HEK293 (cell line): ENCODE measurements at regions not wholly inside any gene's neighbourhood (a gene's known extent, or its start where the extent isn't known, plus 50 kb on each side); places are given as distances from the start of the nearest gene placed in this dataset.

Experiments
- CTCF ChIA-PET: fragments of 350-600 bp; formaldehyde crosslinking; extraction: SDS; loops from one replicate; lab custom pipeline; 2021; ENCODE audit warnings: antibody characterized with exemption; lab: Yijun Ruan, JAX
- POLR2A ChIA-PET: fragments of 300-600 bp; formaldehyde crosslinking; extraction: SDS; loops from one replicate; lab custom pipeline; 2020; ENCODE audit warnings: antibody characterized with exemption, inconsistent platforms; lab: Yijun Ruan, JAX
- H3K27ac ChIP-seq: fragments of 200-500 bp; sonication (Bioruptor generic); 2 replicates; pipeline ENCODE4 v1.5.1; 2014; ENCODE audit warnings: low read depth, low read length, control low read depth, inconsistent platforms; ENCODE audit errors: extremely low read depth
- H3K36me3 ChIP-seq, 2 experiments: fragments of 200-500 bp in 1 of 2; sonication (Bioruptor generic) in 1 of 2; 1 replicate in 1 of 2; 2 replicates in 1 of 2; pipeline ENCODE4 v1.5.1; 2014 to 2017; ENCODE audit warnings: inconsistent platforms in 2 of 2, low read length in 2 of 2; ENCODE audit not compliant: control insufficient read depth in 2 of 2, insufficient read depth in 1 of 2
- H3K4me1 ChIP-seq: fragments of 200-500 bp; sonication (Bioruptor generic); 2 replicates; pipeline ENCODE4 v1.5.1; 2014; ENCODE audit warnings: mild to moderate bottlenecking, low read length, inconsistent platforms; ENCODE audit not compliant: control insufficient read depth, insufficient read depth
- H3K4me3 ChIP-seq: 2 replicates; pipeline ENCODE4 v1.5.1; 2011; ENCODE audit warnings: low read depth, mild to moderate bottlenecking, control low read depth, low read length, moderate library complexity
- H3K9me3 ChIP-seq: fragments of 200-500 bp; sonication (Bioruptor generic); 2 replicates; pipeline ENCODE4 v1.5.1; 2014; ENCODE audit warnings: low read depth, low read length, inconsistent platforms; ENCODE audit not compliant: control insufficient read depth, insufficient read depth
- EGR2 ChIP-seq: fragments of 450-650 bp; formaldehyde crosslinking; IDR thresholded peaks from 2 replicates; pipeline ENCODE4 v1.5.1; 2016; ENCODE audit warnings: low read depth, missing biosample characterization, missing genetic modification characterization
- HOXC10 ChIP-seq: sonication (generic); formaldehyde crosslinking; IDR thresholded peaks from 2 replicates; pipeline ENCODE4 v1.8.1; 2023; ENCODE audit warnings: mild to moderate bottlenecking, missing genetic modification reagents
- INSM2 ChIP-seq: fragments of 450-650 bp; formaldehyde crosslinking; IDR thresholded peaks from 2 replicates; pipeline ENCODE4 v1.5.1; 2016; ENCODE audit warnings: missing biosample characterization, missing genetic modification characterization
- KLF8 ChIP-seq: fragments of 450-650 bp; formaldehyde crosslinking; IDR thresholded peaks from 2 replicates; pipeline ENCODE4 v1.5.1; 2016; ENCODE audit warnings: missing biosample characterization, missing genetic modification characterization
- PRDM4 ChIP-seq: fragments of 450-650 bp; formaldehyde crosslinking; IDR thresholded peaks from 2 replicates; pipeline ENCODE4 v1.5.1; 2017; ENCODE audit warnings: missing biosample characterization, missing genetic modification characterization
- PRDM6 ChIP-seq: fragments of 450-650 bp; formaldehyde crosslinking; IDR thresholded peaks from 2 replicates; pipeline ENCODE4 v1.5.1; 2017; ENCODE audit warnings: missing biosample characterization, missing genetic modification characterization
- YY2 ChIP-seq: fragments of 450-650 bp; formaldehyde crosslinking; IDR thresholded peaks from 2 replicates; pipeline ENCODE4 v1.5.1; 2016; ENCODE audit warnings: missing biosample characterization, missing genetic modification characterization
- ZBTB7A ChIP-seq: fragments of 450-650 bp; formaldehyde crosslinking; IDR thresholded peaks from 2 replicates; pipeline ENCODE4 v1.5.1; 2016; ENCODE audit warnings: low read depth, missing biosample characterization, missing genetic modification characterization
- ZIC2 ChIP-seq: fragments of 450-650 bp; formaldehyde crosslinking; IDR thresholded peaks from 2 replicates; pipeline ENCODE4 v1.5.1; 2016; ENCODE audit warnings: missing biosample characterization, missing genetic modification characterization
- ZNF132 ChIP-seq: fragments of 450-650 bp; formaldehyde crosslinking; IDR thresholded peaks from 2 replicates; pipeline ENCODE4 v1.5.1; 2017; ENCODE audit warnings: missing biosample characterization, missing genetic modification characterization, borderline replicate concordance
- ZNF133 ChIP-seq: fragments of 450-650 bp; formaldehyde crosslinking; IDR thresholded peaks from 2 replicates; pipeline ENCODE4 v1.5.1; 2016; ENCODE audit warnings: missing biosample characterization, missing genetic modification characterization
- ZNF19 ChIP-seq: fragments of 450-650 bp; formaldehyde crosslinking; IDR thresholded peaks from 2 replicates; pipeline ENCODE4; 2016; ENCODE audit warnings: missing biosample characterization, missing genetic modification characterization, low read depth
- ZNF211 ChIP-seq: fragments of 450-650 bp; formaldehyde crosslinking; IDR thresholded peaks from 2 replicates; pipeline ENCODE4 v1.5.1; 2016; ENCODE audit warnings: low read depth, missing biosample characterization, missing genetic modification characterization
- ZNF223 ChIP-seq: fragments of 450-650 bp; formaldehyde crosslinking; IDR thresholded peaks from 2 replicates; pipeline ENCODE4 v1.5.1; 2016; ENCODE audit warnings: missing biosample characterization, missing genetic modification characterization
- ZNF335 ChIP-seq: fragments of 450-650 bp; formaldehyde crosslinking; conservative IDR thresholded peaks from 2 replicates; pipeline ENCODE4 v1.5.1; 2016; ENCODE audit warnings: missing biosample characterization, missing genetic modification characterization
- ZNF366 ChIP-seq: fragments of 450-650 bp; formaldehyde crosslinking; conservative IDR thresholded peaks from 2 replicates; pipeline ENCODE4 v1.5.1; 2016; ENCODE audit warnings: missing biosample characterization, missing genetic modification characterization
- ZNF473 ChIP-seq: fragments of 450-650 bp; formaldehyde crosslinking; IDR thresholded peaks from 2 replicates; pipeline ENCODE4 v1.5.1; 2017; ENCODE audit warnings: missing biosample characterization, missing genetic modification characterization
- ZNF521 ChIP-seq: fragments of 450-650 bp; formaldehyde crosslinking; IDR thresholded peaks from 2 replicates; pipeline ENCODE4 v1.5.1; 2017; ENCODE audit warnings: missing biosample characterization, mild to moderate bottlenecking, missing genetic modification characterization
- ZNF549 ChIP-seq: fragments of 450-650 bp; IDR thresholded peaks from 2 replicates; pipeline ENCODE4 v1.5.1; 2018; ENCODE audit warnings: missing biosample characterization, missing genetic modification characterization, mild to moderate bottlenecking, inconsistent platforms, moderate library complexity
- ZNF610 ChIP-seq: fragments of 450-650 bp; formaldehyde crosslinking; IDR thresholded peaks from 2 replicates; pipeline ENCODE4 v1.5.1; 2016; ENCODE audit warnings: missing biosample characterization, missing genetic modification characterization, borderline replicate concordance
- ZNF658 ChIP-seq: fragments of 450-650 bp; formaldehyde crosslinking; IDR thresholded peaks from 2 replicates; pipeline ENCODE4; 2016; ENCODE audit warnings: missing biosample characterization, missing genetic modification characterization
- ZNF660 ChIP-seq: fragments of 450-650 bp; IDR thresholded peaks from 2 replicates; pipeline ENCODE4 v1.5.1; 2018; ENCODE audit warnings: missing biosample characterization, mild to moderate bottlenecking, missing genetic modification characterization
- ZNF692 ChIP-seq: fragments of 450-650 bp; formaldehyde crosslinking; IDR thresholded peaks from 2 replicates; pipeline ENCODE4 v1.5.1; 2016; ENCODE audit warnings: missing biosample characterization, missing genetic modification characterization
- ZNF76 ChIP-seq: fragments of 450-650 bp; formaldehyde crosslinking; IDR thresholded peaks from 2 replicates; pipeline ENCODE4; 2016; ENCODE audit warnings: low read depth, missing biosample characterization, missing genetic modification characterization, borderline replicate concordance
- ZSCAN5A ChIP-seq: fragments of 450-650 bp; formaldehyde crosslinking; IDR thresholded peaks from 2 replicates; pipeline ENCODE4 v1.5.1; 2016; ENCODE audit warnings: missing biosample characterization, missing genetic modification characterization
- ZXDB ChIP-seq: fragments of 450-650 bp; formaldehyde crosslinking; IDR thresholded peaks from 2 replicates; pipeline ENCODE4 v1.5.1; 2016; ENCODE audit warnings: missing biosample characterization, missing genetic modification characterization

GRCh38 chr11:127803755-127804154 lies 783.6 kb downstream of the ETS1 start:
- TF ChIP-seq ZNF549 (tag by site-specific recombination) (no peak), ZNF76 (no peak), ZNF133 (no peak), PRDM4 (no peak), ZIC2 (tag by site-specific recombination) (no peak), ZNF521 (tag by site-specific recombination) (no peak), ZNF223 (no peak), PRDM6 (tag by site-specific recombination) (no peak), ZNF19 (tag by site-specific recombination) (no peak), ZNF211 (no peak), ZNF658 (tag by site-specific recombination) (no peak), HOXC10 (no peak), ZNF692 (no peak), ZSCAN5A (tag by site-specific recombination) (no peak), ZXDB (no peak), ZNF660 (no peak), ZNF610 (tag by site-specific recombination) (no peak), KLF8 (tag by site-specific recombination) (no peak)
- CTCF ChIA-PET: interaction anchor here (1.4 kb wide), 1 partner anchor 15 kb away, joined by 3 read pairs; no protein-coding TSS in a partner anchor
- Histone ChIP-seq H3K36me3 (no peaks in the 10 kb centered on the region), H3K4me3 (no peak overlapping the region), H3K4me1 (no peaks in the 10 kb centered on the region), H3K27ac (no peak overlapping the region), H3K9me3 (no peaks in the 10 kb centered on the region)
- POLR2A ChIA-PET: no interaction called here

GRCh38 chr11:127800989-127801688 lies 786.2 kb downstream of the ETS1 start:
- ChIA-PET CTCF (no interaction called here), POLR2A (no interaction called here)
- no peak overlapping the region for H3K4me3 ChIP-seq
- no peaks in the 10 kb centered on the region for H3K9me3 ChIP-seq
- H3K36me3 ChIP-seq: no peaks in the 10 kb centered on the region
- TF ChIP-seq ZNF366 (tag by site-specific recombination): no peak
- TF ChIP-seq YY2 (tag by site-specific recombination): no peak
- TF ChIP-seq ZNF335 (tag by site-specific recombination): no peak
- TF ChIP-seq INSM2 (tag by site-specific recombination): no peak
- no peak for TF ChIP-seq ZNF473 (tag by site-specific recombination)
- TF ChIP-seq ZBTB7A (tag by site-specific recombination): no peak
- no peak for TF ChIP-seq ZNF132 (tag by site-specific recombination)
- no peak for TF ChIP-seq EGR2 (tag by site-specific recombination)
- H3K27ac ChIP-seq: no peak overlapping the region
- no peaks in the 10 kb centered on the region for H3K4me1 ChIP-seq
